Naive B cell (primary cell): ENCODE measurements at regions not wholly inside any gene's neighbourhood (a gene's known extent, or its start where the extent isn't known, plus 50 kb on each side); places are given as distances from the start of the nearest gene placed in this dataset.
"Not testable (repeated sequence)": the region's sequence is repeated elsewhere in the genome, so short reads cannot be mapped to it uniquely, and the experiment has no call there.

Experiments used
- ATAC-seq, 2 donors: fragments of 150-1000 bp; cut with Tn5 transposase; 2 replicates each; pipeline ENCODE4 v1.10.0; 2021; ENCODE audit warnings: low read depth in 2 of 2, mild to moderate bottlenecking in 2 of 2, moderate library complexity in 2 of 2
- DNase-seq: peaks from one replicate; pipeline ENCODE4 v3.0.0; 2022
- H3K27ac Mint-ChIP-seq, 6 donors: one replicate each; pipeline ENCODE4 v1.8.0; 2020 to 2022; ENCODE audit warnings: mild to moderate bottlenecking in 6 of 6, mixed read lengths in 6 of 6, moderate library complexity in 5 of 6, inconsistent platforms in 2 of 6
- H3K27me3 Mint-ChIP-seq, 3 donors: one replicate each; pipeline ENCODE4 v1.8.0; 2021 to 2022; ENCODE audit warnings: mixed read lengths in 3 of 3, mild to moderate bottlenecking in 1 of 3
- H3K36me3 Mint-ChIP-seq, 2 donors: one replicate each; pipeline ENCODE4 v1.8.0; 2020 to 2022; ENCODE audit warnings: mixed read lengths in 2 of 2, inconsistent platforms in 1 of 2, mild to moderate bottlenecking in 1 of 2
- H3K4me1 Mint-ChIP-seq, 3 donors: one replicate each; pipeline ENCODE4 v1.8.0; 2020 to 2022; ENCODE audit warnings: mixed read lengths in 3 of 3, inconsistent platforms in 1 of 3, mild to moderate bottlenecking in 1 of 3, moderate library complexity in 1 of 3
- H3K4me3 Mint-ChIP-seq, 8 donors: one replicate each; pipeline ENCODE4 v1.8.0; 2020 to 2022; ENCODE audit warnings: mild to moderate bottlenecking in 8 of 8, mixed read lengths in 8 of 8, moderate library complexity in 8 of 8, inconsistent platforms in 2 of 8
- H3K9me3 Mint-ChIP-seq, 7 donors: one replicate each; pipeline ENCODE4 v1.8.0; 2020 to 2022; ENCODE audit warnings: mixed read lengths in 7 of 7, mild to moderate bottlenecking in 5 of 7, inconsistent platforms in 2 of 7, moderate library complexity in 1 of 7

- no peak for ATAC-seq
- peaks cover 0 to 5% (median 0%) of the 10 kb centered on the region in 7 donors for H3K9me3 Mint-ChIP-seq
- no peak overlapping the region for H3K27ac Mint-ChIP-seq
Observed at GRCh38 chr10:90989378-90989777, 68.5 kb upstream of the ANKRD1 start.

GRCh38 chr10:90992462-90992861, 71.6 kb upstream of the ANKRD1 start:
- Mint-ChIP-seq H3K9me3 (peaks cover 0 to 5% (median 0%) of the 10 kb centered on the region in 7 donors), H3K4me1 (peaks cover 0 to 20% (median 6%) of the 10 kb centered on the region in 3 donors), H3K4me3 (no peak overlapping the region), H3K36me3 (no peaks in the 10 kb centered on the region), H3K27me3 (no peaks in the 10 kb centered on the region), H3K27ac (no peak overlapping the region)
- DNase-seq: no peak
- ATAC-seq: no peak

More at GRCh38 chr10:90989378-90989777, 68.5 kb upstream of the ANKRD1 start:
- no peaks in the 10 kb centered on the region for H3K27me3 Mint-ChIP-seq
- no peaks in the 10 kb centered on the region for H3K36me3 Mint-ChIP-seq
- H3K4me3 Mint-ChIP-seq: no peak overlapping the region
- no peak for DNase-seq
- peaks cover 3 to 21% (median 10%) of the 10 kb centered on the region in 3 donors for H3K4me1 Mint-ChIP-seq

DNA sequence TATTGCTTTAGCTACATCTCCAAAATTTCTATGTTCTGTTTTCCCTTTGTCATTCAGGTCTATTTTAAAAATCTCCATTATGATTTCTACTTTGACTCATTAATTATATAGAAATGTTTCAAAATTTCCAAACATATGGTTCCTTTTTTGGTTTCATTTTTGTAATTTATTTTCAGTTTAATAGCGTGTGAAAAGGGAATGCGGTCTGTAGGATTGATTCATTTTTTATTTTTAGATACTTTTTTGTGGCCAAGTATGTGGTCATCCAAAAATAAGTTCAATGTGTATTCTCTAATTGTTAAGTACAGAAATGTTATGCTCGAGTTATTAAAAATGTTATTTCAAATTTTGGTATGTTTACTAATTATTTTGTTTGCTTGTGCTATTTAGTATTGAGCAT, 72.5 kb upstream of the ANKRD1 start:
- ATAC-seq (no peak), DNase-seq (no peak)
- Mint-ChIP-seq H3K36me3 (no peaks in the 10 kb centered on the region), H3K9me3 (peaks cover 0 to 5% (median 0%) of the 10 kb centered on the region in 7 donors), H3K27ac (no peak overlapping the region), H3K4me1 (peaks cover 8 to 23% (median 12%) of the 10 kb centered on the region in 3 donors), H3K4me3 (no peak overlapping the region), H3K27me3 (no peaks in the 10 kb centered on the region)

GRCh38 chr10:90997670-90998069, 76.8 kb upstream of the ANKRD1 start:
- no peak for ATAC-seq
- DNase-seq: no peak
- H3K27ac Mint-ChIP-seq: peak overlapping the region in 4 of 6 donors; percentile 4 to 79 (median 38)
- no peaks in the 10 kb centered on the region for H3K27me3 Mint-ChIP-seq
- H3K36me3 Mint-ChIP-seq: no peaks in the 10 kb centered on the region
- H3K4me1 Mint-ChIP-seq: peaks cover 28 to 50% (median 41%) of the 10 kb centered on the region in 3 donors
- peaks cover 0 to 4% (median 0%) of the 10 kb centered on the region in 7 donors for H3K9me3 Mint-ChIP-seq
- H3K4me3 Mint-ChIP-seq: no peak overlapping the region

DNA sequence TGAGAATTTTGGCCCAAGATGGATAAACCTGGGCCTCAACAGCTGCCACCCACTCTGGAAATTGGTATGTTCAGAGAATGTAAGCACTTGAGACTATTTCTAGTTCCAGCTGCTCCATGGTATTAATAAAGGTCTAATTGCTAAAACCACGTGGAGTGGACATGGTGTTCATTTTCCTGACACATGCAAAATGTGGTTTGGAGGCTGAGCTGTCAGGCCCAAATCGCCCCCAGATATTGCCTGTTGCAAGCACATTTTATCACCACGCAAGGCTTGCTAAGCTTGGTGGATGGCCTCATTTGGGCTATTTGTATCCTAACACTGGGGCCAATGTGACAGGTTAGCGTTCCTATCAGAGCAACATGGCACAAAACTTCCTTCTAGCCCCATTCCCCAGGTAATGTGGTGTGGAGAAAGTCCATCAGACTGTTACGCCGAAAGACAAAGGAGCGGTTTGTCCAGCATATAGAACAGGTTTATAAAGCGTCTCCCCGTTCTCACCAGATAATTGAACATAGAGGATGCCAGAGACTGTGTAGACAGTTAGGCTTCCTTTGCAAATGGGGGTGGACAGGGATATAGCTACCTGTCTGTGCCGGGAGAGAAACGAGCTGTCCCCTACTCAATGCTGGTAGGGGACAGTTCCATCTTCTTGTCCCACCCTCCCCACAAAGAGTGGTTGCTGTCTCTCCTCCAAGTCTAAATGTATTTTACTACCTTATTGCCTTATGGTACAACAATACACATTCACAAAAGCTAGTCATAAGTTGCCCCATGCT, 78.0 kb upstream of the ANKRD1 start:
- H3K27me3 Mint-ChIP-seq: no peaks in the 10 kb centered on the region
- H3K9me3 Mint-ChIP-seq: peaks cover 0 to 4% (median 0%) of the 10 kb centered on the region in 7 donors
- DNase-seq (no peak), ATAC-seq (peak; percentile 15 to 18)
- H3K4me1 Mint-ChIP-seq: peaks cover 28 to 40% (median 35%) of the 10 kb centered on the region in 3 donors
- no peaks in the 10 kb centered on the region for H3K36me3 Mint-ChIP-seq
- H3K4me3 Mint-ChIP-seq: peak overlapping the region in 4 of 8 donors; percentile 3 to 46 (median 38)
- peak overlapping the region; percentile 29 to 83 (median 60) for H3K27ac Mint-ChIP-seq

GRCh38 chr10:90999512-91000172, 78.8 kb upstream of the ANKRD1 start:
- Mint-ChIP-seq H3K27me3 (no peaks in the 10 kb centered on the region), H3K36me3 (no peaks in the 10 kb centered on the region), H3K27ac (peak overlapping the region; percentile 29 to 87 (median 80)), H3K4me3 (peak overlapping the region in 7 of 8 donors; percentile 1 to 66 (median 62)), H3K9me3 (peaks cover 0 to 4% (median 0%) of the 10 kb centered on the region in 7 donors), H3K4me1 (peaks cover 28 to 39% (median 36%) of the 10 kb centered on the region in 3 donors)
- DNase-seq: peak; percentile 62
- peak; percentile 94 to 95 for ATAC-seq

GRCh38 chr10:91000470-91000869, 79.6 kb upstream of the ANKRD1 start:
- H3K27ac Mint-ChIP-seq: peak overlapping the region in 5 of 6 donors; percentile 29 to 87 (median 83)
- peak overlapping the region in 3 of 8 donors; percentile 9 to 75 (median 66) for H3K4me3 Mint-ChIP-seq
- no peaks in the 10 kb centered on the region for H3K36me3 Mint-ChIP-seq

GRCh38 chr10:91000985-91001384, 80.1 kb upstream of the ANKRD1 start:
- peak overlapping the region in 5 of 6 donors; percentile 21 to 96 (median 76) for H3K27ac Mint-ChIP-seq
- peaks cover 35 to 51% (median 46%) of the 10 kb centered on the region in 3 donors for H3K4me1 Mint-ChIP-seq
- H3K9me3 Mint-ChIP-seq: peaks cover 0 to 7% (median 4%) of the 10 kb centered on the region in 7 donors
- DNase-seq (no peak), ATAC-seq (no peak)
- peak overlapping the region in 4 of 8 donors; percentile 26 to 75 (median 36) for H3K4me3 Mint-ChIP-seq
- no peaks in the 10 kb centered on the region for H3K36me3 Mint-ChIP-seq
- H3K27me3 Mint-ChIP-seq: no peaks in the 10 kb centered on the region

More at GRCh38 chr10:91000470-91000869, 79.6 kb upstream of the ANKRD1 start:
- H3K27me3 Mint-ChIP-seq: no peaks in the 10 kb centered on the region
- peaks cover 33 to 46% (median 44%) of the 10 kb centered on the region in 3 donors for H3K4me1 Mint-ChIP-seq
- H3K9me3 Mint-ChIP-seq: peaks cover 0 to 7% (median 4%) of the 10 kb centered on the region in 7 donors
- DNase-seq (no peak), ATAC-seq (no peak)

GRCh38 chr10:91002656-91003055, 81.8 kb upstream of the ANKRD1 start:
- ATAC-seq: no peak
- Mint-ChIP-seq H3K36me3 (no peaks in the 10 kb centered on the region), H3K4me3 (no peak overlapping the region), H3K4me1 (peaks cover 41 to 66% (median 60%) of the 10 kb centered on the region in 3 donors), H3K27ac (peak overlapping the region in 2 of 6 donors; percentile 23 to 26), H3K9me3 (peaks cover 0 to 7% (median 4%) of the 10 kb centered on the region in 7 donors), H3K27me3 (no peaks in the 10 kb centered on the region)
- DNase-seq: no peak

- DNase-seq, H3K9me3 Mint-ChIP-seq, H3K4me3 Mint-ChIP-seq, ATAC-seq, H3K36me3 Mint-ChIP-seq, H3K27me3 Mint-ChIP-seq: not testable (repeated sequence)
- peak overlapping the region in 3 of 6 donors; percentile 7 to 47 (median 47) for H3K27ac Mint-ChIP-seq
- peaks cover 33 to 66% (median 54%) of the 10 kb centered on the region in 3 donors for H3K4me1 Mint-ChIP-seq
Observed at GRCh38 chr10:91003379-91003778, 82.5 kb upstream of the ANKRD1 start.

GRCh38 chr10:91005276-91005675, 84.4 kb upstream of the ANKRD1 start:
- H3K27me3 Mint-ChIP-seq, DNase-seq, H3K9me3 Mint-ChIP-seq, ATAC-seq, H3K36me3 Mint-ChIP-seq: not testable (repeated sequence)
- peak overlapping the region in 4 of 6 donors; percentile 46 to 78 (median 62) for H3K27ac Mint-ChIP-seq
- peaks cover 23 to 64% (median 51%) of the 10 kb centered on the region in 3 donors for H3K4me1 Mint-ChIP-seq
- peak overlapping the region in 2 of 8 donors; percentile 4 to 43 for H3K4me3 Mint-ChIP-seq

- Mint-ChIP-seq H3K27ac (peak overlapping the region; percentile 46 to 93 (median 84)), H3K27me3 (no peaks in the 10 kb centered on the region), H3K4me3 (peak overlapping the region; percentile 35 to 86 (median 72)), H3K9me3 (peaks cover 0 to 7% (median 1%) of the 10 kb centered on the region in 7 donors), H3K36me3 (no peaks in the 10 kb centered on the region), H3K4me1 (peaks cover 18 to 55% (median 42%) of the 10 kb centered on the region in 3 donors)
- DNase-seq (peak; percentile 61), ATAC-seq (peak; percentile 74 to 81)
Observed at GRCh38 chr10:91006001-91006751, 85.3 kb upstream of the ANKRD1 start.
